Renal cortex interstitium (tissue), 11 donors: ENCODE measurements at regions not wholly inside any gene's neighbourhood (a gene's known extent, or its start where the extent isn't known, plus 50 kb on each side); places are given as distances from the start of the nearest gene placed in this dataset.

ENCODE experiments used
- DNase-seq, 11 donors: peaks; one replicate each; pipeline ENCODE4 v3.0.0-alpha.2; 2013; ENCODE audit warnings: low read depth in 9 of 11, low spot score in 4 of 11; ENCODE audit errors: extremely low read depth in 1 of 11

DNA sequence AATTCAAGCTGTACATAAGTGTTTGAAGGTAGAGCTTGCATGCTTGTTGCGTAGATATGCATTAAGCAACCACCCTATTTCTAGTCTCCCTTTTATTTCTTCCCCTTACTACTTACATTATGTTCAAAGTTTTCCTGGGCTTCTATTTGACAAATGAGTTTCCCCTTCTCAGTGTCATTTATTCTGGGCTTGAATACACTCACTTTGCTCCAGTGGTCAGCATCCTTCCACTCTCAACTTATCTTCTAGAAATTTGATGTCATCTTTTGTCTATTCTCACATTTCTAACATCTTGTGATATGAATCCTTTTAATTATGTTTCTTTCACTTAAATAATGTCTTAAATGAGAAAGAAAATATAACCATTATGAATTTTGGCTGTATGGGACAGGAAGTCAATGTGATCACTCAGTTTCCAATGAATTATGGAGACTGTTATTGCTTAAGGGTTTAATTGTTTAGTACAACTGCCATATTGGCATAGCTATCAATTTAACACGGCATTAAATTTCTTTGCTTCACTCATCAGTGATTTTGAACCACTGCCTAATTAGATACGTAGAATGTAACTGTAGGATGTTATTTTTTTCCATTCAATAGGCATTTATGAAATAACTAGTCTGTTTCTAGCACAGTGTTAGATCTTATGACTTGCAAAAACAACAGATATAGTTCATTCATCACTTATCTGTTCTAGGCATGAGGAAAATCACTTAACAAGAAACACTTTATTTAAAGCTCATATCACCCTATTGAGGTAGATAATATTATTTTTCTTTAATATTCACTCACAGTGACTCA is 105.5 kb upstream of the CDH12 start:
- DNase-seq = no peak

DNA sequence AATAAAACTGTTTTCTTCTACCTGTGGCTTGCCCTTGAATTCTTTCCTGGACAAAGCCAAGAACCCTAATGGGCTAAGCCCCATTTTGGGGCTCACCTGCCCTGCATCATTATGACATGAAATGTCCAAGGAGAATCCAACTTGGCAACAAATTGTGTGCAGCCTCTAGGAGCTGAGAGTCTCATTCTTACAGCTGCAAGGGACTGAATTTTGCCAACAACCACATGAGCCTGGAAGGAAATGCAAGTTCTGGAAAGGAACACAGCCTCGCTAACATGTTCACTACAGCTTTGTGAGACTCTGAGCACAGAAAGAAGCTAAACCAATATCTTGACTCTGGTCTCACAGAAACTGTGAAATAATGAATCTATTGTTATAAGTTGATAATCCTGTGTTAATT is 94.8 kb upstream of the CDH12 start:
- DNase-seq = no peak

DNA sequence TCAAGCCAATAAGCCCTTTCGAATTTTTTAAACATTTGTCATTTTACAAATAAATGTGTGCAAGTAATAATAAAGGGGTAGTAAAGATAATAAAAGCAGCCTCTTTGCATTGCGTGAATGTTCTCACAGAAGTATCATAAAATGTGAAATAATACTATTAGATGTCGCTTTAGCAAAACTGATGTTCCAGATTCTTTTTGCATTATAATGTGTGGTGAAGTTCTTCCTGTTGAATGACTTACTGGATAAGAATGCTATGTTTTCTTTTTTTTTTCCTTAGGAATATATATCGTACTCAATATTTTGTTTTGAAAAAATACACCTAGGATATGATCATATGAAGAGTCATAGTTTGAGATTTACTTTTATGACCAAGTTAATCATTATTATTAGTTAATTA is 85.2 kb upstream of the CDH12 start:
- no peak for DNase-seq

DNA sequence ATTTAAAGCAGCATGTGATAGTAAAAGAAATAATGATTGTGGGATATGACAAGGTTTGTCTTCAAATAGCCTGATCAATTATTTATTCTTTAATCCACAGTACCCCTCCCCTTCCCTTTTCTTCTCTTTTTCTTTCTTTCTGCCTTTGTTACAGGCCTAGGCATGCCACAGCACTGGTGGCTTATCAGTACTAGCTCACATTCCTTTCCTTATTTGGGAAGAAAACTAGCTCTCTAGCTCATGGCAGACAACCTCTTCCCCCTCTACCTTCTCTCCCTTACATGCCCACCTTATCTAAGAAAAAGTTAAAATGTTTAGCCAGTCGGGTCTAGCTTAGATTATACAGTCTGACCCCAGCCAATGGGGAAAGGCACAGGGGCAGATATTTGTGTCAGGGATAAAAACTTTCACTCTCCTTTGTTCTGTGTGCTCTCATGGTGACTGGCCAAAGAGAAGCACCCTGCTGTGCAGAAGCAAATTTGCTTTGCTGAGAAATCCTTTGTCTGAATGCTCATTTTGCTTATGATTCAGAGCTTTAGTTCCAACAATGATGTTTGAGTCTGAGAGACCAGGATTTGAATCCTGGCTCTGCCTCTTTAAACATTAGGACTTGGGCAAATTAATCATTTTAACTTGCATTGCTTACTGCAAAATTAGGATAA is 75.8 kb upstream of the CDH12 start:
- no peak for DNase-seq

DNA sequence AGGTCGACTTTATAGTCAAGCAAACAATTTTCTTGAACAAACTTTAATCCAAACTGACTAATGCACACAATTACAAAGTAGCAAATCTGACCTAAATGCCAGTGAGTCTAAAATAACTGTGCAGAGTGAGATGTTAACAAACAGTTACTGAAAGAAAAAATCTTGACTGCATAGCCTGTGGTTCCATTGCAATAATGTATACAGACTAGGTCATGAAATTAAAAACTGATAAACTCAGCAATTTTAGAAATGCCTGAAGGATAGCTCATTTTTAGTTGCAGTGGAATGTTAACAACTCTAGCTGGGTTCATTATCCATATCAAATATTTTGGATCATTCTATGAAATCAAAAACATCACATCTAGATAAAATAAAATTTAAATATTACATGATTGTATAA is 73.4 kb upstream of the CDH12 start:
- DNase-seq = no peak

DNA sequence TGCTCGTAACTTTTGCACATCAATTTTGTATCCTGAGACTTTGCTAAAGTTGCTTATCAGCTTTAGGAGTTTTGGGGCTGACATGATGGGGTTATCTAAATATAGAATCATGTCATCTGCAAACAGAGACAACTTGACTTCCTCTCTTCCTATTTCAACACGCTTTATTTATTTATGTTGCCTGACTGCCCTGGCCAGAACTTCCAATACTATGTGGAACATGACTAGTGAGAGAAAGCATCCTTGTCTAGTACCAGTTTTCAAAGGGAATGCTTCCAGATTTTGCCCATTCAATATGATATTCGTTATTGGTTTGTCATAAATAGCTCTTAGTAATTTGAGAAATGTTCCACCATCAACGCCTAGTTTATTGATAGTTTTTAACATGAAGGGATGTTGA is 65.4 kb upstream of the CDH12 start:
- DNase-seq = no peak

DNA sequence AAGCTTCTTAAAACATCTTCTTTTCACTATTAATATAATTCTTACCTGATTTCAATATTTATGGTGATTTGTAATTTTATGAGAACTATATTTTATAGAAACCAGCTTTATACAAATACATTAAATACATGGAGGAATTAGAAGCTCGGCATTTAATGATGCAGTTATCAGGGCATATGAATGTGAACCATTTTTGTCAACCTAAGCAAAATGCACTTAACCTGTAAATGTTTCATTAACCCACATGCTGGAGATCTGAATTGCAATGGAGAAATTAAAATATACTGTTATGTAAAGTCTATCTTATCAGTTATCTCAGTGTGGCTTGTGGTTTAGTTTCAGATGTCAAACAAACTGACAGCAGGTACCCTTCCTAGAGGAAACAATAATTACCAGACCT is 63.2 kb upstream of the CDH12 start:
- DNase-seq = no peak

DNA sequence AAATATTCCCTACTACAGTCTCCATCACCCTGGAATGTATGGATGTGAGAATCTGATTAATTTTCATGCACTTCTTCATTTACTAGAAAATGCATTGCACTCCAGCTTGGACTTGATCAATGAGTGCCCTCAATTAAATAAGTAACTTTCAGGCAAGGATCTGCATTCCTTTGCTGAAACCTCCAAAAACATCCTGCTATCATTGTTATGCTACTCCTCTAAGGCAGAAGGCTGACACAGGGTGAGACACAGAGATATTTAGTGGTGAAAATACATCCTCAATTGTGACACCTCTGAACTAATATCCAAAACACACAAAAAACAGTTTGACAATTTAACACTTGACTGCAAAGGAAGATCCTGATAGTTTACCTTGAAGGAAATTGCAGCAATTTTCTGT is 57.9 kb upstream of the CDH12 start:
- no peak for DNase-seq

DNA sequence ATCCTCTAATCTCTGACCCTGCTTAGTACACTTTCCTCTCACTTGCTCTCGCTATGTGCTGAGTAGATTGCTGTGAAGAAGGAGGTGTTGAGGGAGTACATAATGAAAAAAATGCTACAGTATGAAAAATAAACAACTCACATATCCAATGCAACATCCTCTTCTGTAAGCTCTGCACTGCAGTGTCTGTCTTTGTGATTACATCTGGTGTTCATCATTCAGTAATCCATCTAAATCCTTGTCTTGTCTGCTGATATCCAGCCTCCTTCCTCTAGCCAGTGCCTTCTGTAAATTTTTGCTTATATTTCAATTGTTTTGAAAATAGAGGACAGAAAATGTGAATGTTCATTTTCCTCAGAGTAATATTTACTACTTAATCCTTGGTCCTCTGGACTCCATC is 57.4 kb upstream of the CDH12 start:
- no peak for DNase-seq

DNA sequence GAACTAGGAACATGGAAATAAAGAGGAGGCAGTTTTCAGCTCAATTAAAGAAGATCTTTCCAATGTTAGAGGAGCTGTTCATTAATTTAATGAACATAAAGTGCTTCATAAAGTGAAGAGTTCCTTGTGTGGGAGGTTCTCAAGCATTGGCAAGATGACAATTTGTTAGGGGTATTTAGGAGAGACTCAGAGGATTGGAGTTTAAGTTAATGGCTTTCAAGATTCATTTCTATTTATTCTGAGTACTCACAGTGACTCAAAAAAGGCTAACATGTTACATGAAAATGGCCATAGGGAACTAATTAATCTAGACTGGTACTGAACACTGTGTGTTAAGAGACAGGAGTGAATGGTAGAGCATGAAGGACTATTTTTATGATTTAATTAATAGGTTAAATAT is 55.4 kb upstream of the CDH12 start:
- DNase-seq = no peak

DNA sequence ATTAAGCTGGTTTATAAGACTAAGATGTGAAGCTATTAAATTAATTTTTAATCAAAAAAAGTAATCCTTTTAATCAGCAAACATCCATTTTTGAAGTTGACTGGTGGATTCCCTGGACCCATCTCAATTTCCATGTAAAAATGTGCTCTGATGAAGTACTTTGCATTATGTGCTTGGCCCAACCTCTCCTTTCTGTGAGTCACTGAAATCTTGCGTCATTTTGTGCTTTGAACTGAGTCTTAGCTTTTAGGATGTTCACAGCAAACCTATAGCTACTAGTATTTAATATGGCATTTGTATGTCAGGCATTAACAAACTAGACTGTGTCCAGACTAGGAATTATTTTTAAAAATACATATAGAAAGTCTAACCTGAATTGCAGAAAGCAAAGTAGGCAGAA is 55.0 kb upstream of the CDH12 start:
- DNase-seq = no peak
